DND-41 (cell line): ENCODE measurements at regions not wholly inside any gene's neighbourhood (a gene's known extent, or its start where the extent isn't known, plus 50 kb on each side); places are given as distances from the start of the nearest gene placed in this dataset.

Experiments used
- CTCF ChIP-seq: IDR thresholded peaks from 2 replicates; pipeline ENCODE4 v1.5.1; 2012; ENCODE audit warnings: borderline replicate concordance, low read length, moderate library complexity, mild to moderate bottlenecking; ENCODE audit not compliant: poor library complexity, severe bottlenecking; ENCODE audit errors: extremely low read depth
- EZH2 ChIP-seq: IDR thresholded peaks from 3 replicates; pipeline ENCODE4 v1.6.1; 2012; ENCODE audit warnings: borderline replicate concordance, low read depth, mild to moderate bottlenecking, moderate library complexity, low read length, inconsistent platforms; ENCODE audit not compliant: severe bottlenecking

DNA sequence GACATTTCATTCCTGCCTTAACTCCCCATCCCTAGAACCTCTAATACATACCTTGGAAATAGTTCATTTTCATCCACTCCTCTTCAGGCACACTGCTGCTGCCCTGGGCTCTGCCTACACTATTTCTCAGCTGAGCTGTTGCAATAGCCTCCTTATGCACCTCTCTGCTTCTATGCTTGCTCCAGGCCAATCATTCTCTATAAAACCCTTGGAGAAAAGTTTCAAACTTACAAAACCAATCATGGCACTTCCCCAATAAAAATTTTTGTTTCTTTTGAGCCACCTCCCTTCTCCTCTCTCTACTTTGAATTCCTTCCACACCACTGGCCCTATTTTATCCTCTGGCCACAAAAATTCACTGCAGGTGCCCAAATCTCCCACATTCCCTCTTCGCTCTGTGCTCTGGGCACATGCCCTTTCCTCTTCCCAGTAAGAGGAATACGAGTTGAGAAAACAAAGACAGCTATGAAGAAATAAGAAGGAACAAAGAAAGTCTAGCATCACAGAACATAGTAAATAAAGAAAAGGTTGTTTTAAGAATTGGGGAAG, 301.4 kb downstream of the ELAVL2 start:
- TF ChIP-seq CTCF (no peak), EZH2 (no peak)
